ENCODE measurements at regions not wholly inside any gene's neighbourhood (a gene's known extent, or its start where the extent isn't known, plus 50 kb on each side); places are given as distances from the start of the nearest gene placed in this dataset.
"Not testable (repeated sequence)": the region's sequence is repeated elsewhere in the genome, so short reads cannot be mapped to it uniquely, and the experiment has no call there.

DNA sequence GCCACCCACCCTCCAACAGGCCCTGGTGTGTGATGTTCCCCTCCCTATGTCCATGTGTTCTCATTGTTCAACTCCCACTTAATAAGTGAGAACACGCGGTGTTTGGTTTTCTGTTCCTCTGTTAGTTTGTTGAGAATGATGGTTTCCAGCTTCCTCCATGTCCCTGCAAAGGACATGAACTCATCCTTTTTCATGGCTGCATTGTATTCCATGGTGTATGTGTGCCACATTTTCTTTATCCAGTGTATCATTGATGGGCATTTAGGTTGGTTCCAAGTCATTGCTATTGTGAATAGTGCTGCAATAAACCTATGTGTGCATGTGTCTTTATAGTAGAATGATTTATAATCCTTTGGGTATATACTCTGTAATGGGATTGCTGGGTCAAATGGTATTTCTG lies 424.2 kb upstream of the MEF2C start:
- H4K8ac ChIP-seq (ENCODE audit: extremely low read depth, insufficient read depth, low read length); H4K20me1 ChIP-seq (replicated peaks in 1 of 2; ENCODE audit: control insufficient read depth in 1 of 2, insufficient read depth in 2 of 2, low read length in 2 of 2); H3K9ac ChIP-seq (replicated peaks in 1 of 4; ENCODE audit: extremely low read depth in 1 of 4, low read depth in 3 of 4, low read length in 3 of 4); H3K4me2 ChIP-seq (ENCODE audit: insufficient read depth in 1 of 2, low read depth in 2 of 2, low read length in 2 of 2); POLR2A ChIA-PET (ENCODE audit: partially characterized antibody); H2BK20ac ChIP-seq (ENCODE audit: low read length); H2BK15ac ChIP-seq (ENCODE audit: low read length); H3K4me3 ChIP-seq (ENCODE audit: extremely low read depth in 1 of 4, insufficient read depth in 2 of 4, low read depth in 3 of 4, low read length in 4 of 4); H3K56ac ChIP-seq (replicated peaks; ENCODE audit: insufficient read length, low read depth, low read length); H2AFZ ChIP-seq (ENCODE audit: low read length); H3K79me2 ChIP-seq (ENCODE audit: control insufficient read depth in 1 of 2, insufficient read depth in 2 of 2, low read length in 2 of 2); H3K4ac ChIP-seq (replicated peaks; ENCODE audit: insufficient read length, low read depth, low read length); H3K4me1 ChIP-seq (replicated peaks in 1 of 4; ENCODE audit: control insufficient read depth in 3 of 4, insufficient read depth in 4 of 4, low read length in 3 of 4); H2BK120ac ChIP-seq (replicated peaks; ENCODE audit: low read depth, low read length); CTCF ChIA-PET (ENCODE audit: partially characterized antibody); H4K91ac ChIP-seq (replicated peaks; ENCODE audit: insufficient read length, low read length); H3K79me1 ChIP-seq (ENCODE audit: low read depth, low read length); H4K5ac ChIP-seq (ENCODE audit: insufficient read length, low read depth, low read length); H3K18ac ChIP-seq (ENCODE audit: extremely low read depth, low read length); H3K14ac ChIP-seq (ENCODE audit: insufficient read length); H2BK5ac ChIP-seq (ENCODE audit: low read depth, low read length); H3K36me3 ChIP-seq (ENCODE audit: control insufficient read depth in 2 of 4, insufficient read depth in 4 of 4, low read length in 3 of 4); H3K23ac ChIP-seq (ENCODE audit: insufficient read length); H2AK5ac ChIP-seq (ENCODE audit: low read depth, low read length); DNase-seq (ENCODE audit: low read depth in 1 of 2, low spot score in 2 of 2); FAIRE-seq; H2BK12ac ChIP-seq (ENCODE audit: low read depth, low read length); H3K9me3 ChIP-seq (ENCODE audit: insufficient read depth in 2 of 2, low read depth in 1 of 2, low read length in 1 of 2); H3K27ac ChIP-seq (ENCODE audit: low read depth, low read length); H3K23me2 ChIP-seq (ENCODE audit: low read depth, low read length); H3K27me3 ChIP-seq (replicated peaks in 1 of 4; ENCODE audit: control insufficient read depth in 3 of 4, extremely low read depth in 1 of 4, insufficient read depth in 3 of 4, low read length in 3 of 4): not testable (repeated sequence)
- WGBS, 2 experiments (ENCODE audit: extremely low coverage in 1 of 2, insufficient coverage in 1 of 2, insufficient read length in 1 of 2, insufficient replicate concordance in 2 of 2, low coverage in 1 of 2, low lambda C conversion rate in 2 of 2, missing lambda C conversion rate in 1 of 2) = 100% methylated on average over 2 of the region's 2 CpGs; no CpG with 5 or more reads in 1 of the 2 experiments
